ENCODE measurements at regions not wholly inside any gene's neighbourhood (a gene's known extent, or its start where the extent isn't known, plus 50 kb on each side); places are given as distances from the start of the nearest gene placed in this dataset.

DNA sequence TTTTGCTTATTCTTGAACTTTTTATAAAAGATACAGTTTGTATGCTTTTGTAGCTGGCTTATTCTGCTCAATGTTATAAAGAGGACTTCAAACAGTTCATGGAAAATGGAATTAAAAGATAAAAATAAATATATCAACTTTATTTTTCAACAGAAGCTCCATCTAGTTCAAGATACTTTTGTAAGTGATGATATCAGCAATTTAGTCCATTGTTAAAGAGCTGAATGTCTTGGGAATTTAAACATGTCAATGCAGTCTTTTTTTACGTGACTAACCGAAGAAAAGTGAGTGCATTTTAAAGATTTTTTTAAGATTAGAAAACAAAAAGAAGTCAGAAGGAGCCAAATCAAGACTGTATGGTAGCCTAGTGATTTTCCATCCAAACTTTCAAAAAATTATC lies 85.4 kb upstream of the CHST9 start:
- Mint-ChIP-seq H3K4me3 (no peak overlapping the region), H3K4me1 (no peaks in the 10 kb centered on the region), H3K36me3 (no peaks in the 10 kb centered on the region), H3K27ac (no peak overlapping the region), H3K27me3 (no peaks in the 10 kb centered on the region), H3K9me3 (peaks cover 8 to 25% (median 13%) of the 10 kb centered on the region in 5 donors)
- H3K27ac ChIP-seq (ENCODE audit: low read depth, low read length), result no peak overlapping the region
- no peak for DNase-seq
- H3K4me3 ChIP-seq (ENCODE audit: low read length), result no peak overlapping the region
- no peaks in the 10 kb centered on the region for H3K4me1 ChIP-seq (ENCODE audit: insufficient read depth, low read length)
- H3K27me3 ChIP-seq (ENCODE audit: insufficient read depth, low read length, poor library complexity, severe bottlenecking), result no peaks in the 10 kb centered on the region
- POLR2A ChIA-PET, result no interaction called here
- H3K9me3 ChIP-seq (ENCODE audit: low read length), result no peaks in the 10 kb centered on the region
- CTCF ChIA-PET, result no interaction called here
- H3K36me3 ChIP-seq (ENCODE audit: insufficient read depth, low read length), result no peaks in the 10 kb centered on the region

DNA sequence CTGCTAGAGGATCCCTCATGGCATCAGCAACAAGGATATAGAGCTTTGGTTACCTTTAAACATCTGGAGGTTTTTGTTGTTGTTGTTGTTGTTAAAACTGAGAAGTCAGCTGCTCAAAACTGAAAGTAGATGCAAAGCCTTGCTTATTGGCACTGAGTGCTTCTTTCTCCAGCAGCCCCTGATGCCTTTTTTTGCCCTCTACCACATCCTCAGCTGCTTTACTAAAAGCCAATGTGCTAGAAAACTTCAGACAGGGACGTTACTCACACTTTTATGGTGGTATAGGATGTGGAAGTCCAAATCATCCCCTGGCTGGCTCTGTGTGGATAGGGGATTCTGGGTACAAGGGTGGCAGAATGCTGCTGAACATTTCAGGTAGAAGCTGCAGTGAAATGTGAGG lies 78.3 kb upstream of the CHST9 start:
- ChIA-PET POLR2A (no interaction called here), CTCF (no interaction called here)
- no peak for DNase-seq
- no peaks in the 10 kb centered on the region for H3K27me3 ChIP-seq (ENCODE audit: insufficient read depth, low read length, poor library complexity, severe bottlenecking)
- Mint-ChIP-seq H3K4me1 (no peaks in the 10 kb centered on the region), H3K36me3 (no peaks in the 10 kb centered on the region), H3K4me3 (no peak overlapping the region), H3K27ac (no peak overlapping the region), H3K27me3 (no peaks in the 10 kb centered on the region), H3K9me3 (peaks cover 6 to 35% (median 18%) of the 10 kb centered on the region in 5 donors)
- no peaks in the 10 kb centered on the region for H3K9me3 ChIP-seq (ENCODE audit: low read length)
- H3K4me3 ChIP-seq (ENCODE audit: low read length), result no peak overlapping the region
- H3K4me1 ChIP-seq (ENCODE audit: insufficient read depth, low read length), result no peaks in the 10 kb centered on the region
- no peaks in the 10 kb centered on the region for H3K36me3 ChIP-seq (ENCODE audit: insufficient read depth, low read length)
- no peak overlapping the region for H3K27ac ChIP-seq (ENCODE audit: low read depth, low read length)

DNA sequence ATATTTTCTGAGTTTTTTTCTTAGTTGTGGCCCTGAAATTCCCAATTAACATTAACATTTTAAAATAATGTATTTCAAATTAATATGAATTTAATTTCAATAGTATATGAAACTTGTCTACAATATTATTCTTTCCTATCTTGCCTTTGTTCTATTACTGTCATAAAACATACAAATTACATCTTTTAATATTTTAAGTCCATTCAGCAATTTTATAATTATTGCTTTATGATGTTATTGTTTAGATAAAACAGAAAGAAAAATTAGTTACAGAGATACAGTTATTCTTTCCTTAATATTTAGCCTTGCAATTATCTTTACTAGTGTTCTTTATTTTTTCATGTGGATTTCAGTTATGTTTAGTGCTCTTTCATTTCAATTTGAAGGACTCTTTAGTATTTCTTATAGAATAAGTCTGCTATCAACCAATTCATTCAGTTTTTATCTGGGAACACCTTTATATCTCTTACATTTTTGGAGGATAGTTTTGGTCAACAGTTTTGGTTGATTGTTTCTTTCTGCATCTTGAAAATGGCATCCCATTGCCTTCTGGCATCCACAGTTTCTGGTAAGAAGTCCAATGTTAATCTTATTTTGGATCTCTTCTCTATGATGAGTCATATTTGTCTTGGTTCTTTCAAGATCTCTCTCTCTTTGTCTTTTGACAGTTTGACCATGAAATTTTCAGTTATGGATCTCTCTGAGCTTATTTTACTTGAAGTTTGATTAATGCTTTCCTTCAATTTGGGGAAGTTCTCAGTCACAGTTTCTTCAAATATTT lies 76.9 kb upstream of the CHST9 start:
- H3K4me3 ChIP-seq (ENCODE audit: low read length), result no peak overlapping the region
- DNase-seq, result no peak
- no peaks in the 10 kb centered on the region for H3K36me3 ChIP-seq (ENCODE audit: insufficient read depth, low read length)
- Mint-ChIP-seq H3K9me3 (peaks cover 0 to 30% (median 10%) of the 10 kb centered on the region in 5 donors), H3K27me3 (no peaks in the 10 kb centered on the region), H3K27ac (no peak overlapping the region), H3K36me3 (no peaks in the 10 kb centered on the region), H3K4me3 (no peak overlapping the region), H3K4me1 (no peaks in the 10 kb centered on the region)
- ChIA-PET POLR2A (no interaction called here), CTCF (no interaction called here)
- no peaks in the 10 kb centered on the region for H3K27me3 ChIP-seq (ENCODE audit: insufficient read depth, low read length, poor library complexity, severe bottlenecking)
- no peak overlapping the region for H3K27ac ChIP-seq (ENCODE audit: low read depth, low read length)
- H3K4me1 ChIP-seq (ENCODE audit: insufficient read depth, low read length), result no peaks in the 10 kb centered on the region
- H3K9me3 ChIP-seq (ENCODE audit: low read length), result no peaks in the 10 kb centered on the region

DNA sequence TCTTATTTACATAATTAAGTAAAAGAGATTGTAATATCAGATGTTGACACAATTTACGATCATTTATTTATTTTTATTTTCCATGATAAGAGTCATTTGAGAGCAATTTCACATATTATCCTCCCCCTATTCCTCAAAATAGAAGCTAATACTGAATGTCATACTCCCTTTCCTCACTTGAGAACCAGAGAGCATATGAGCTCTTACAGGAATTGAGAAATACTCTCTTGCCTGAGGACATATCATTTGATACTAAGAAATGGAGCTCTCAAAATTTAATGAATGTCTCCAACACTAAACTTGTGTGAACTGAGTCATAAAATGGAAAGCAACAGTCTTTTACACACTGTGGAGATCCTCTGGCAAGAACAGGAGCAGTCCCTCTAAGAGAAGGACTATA lies 68.5 kb upstream of the CHST9 start:
- Mint-ChIP-seq H3K4me3 (no peak overlapping the region), H3K27ac (no peak overlapping the region), H3K36me3 (no peaks in the 10 kb centered on the region), H3K27me3 (no peaks in the 10 kb centered on the region), H3K9me3 (peaks cover 9 to 22% (median 13%) of the 10 kb centered on the region in 5 donors), H3K4me1 (no peaks in the 10 kb centered on the region)
- ChIA-PET POLR2A (no interaction called here), CTCF (no interaction called here)
- H3K27ac ChIP-seq (ENCODE audit: low read depth, low read length), result no peak overlapping the region
- no peaks in the 10 kb centered on the region for H3K36me3 ChIP-seq (ENCODE audit: insufficient read depth, low read length)
- no peak for DNase-seq
- no peaks in the 10 kb centered on the region for H3K27me3 ChIP-seq (ENCODE audit: insufficient read depth, low read length, poor library complexity, severe bottlenecking)
- no peak overlapping the region for H3K4me3 ChIP-seq (ENCODE audit: low read length)
- no peaks in the 10 kb centered on the region for H3K4me1 ChIP-seq (ENCODE audit: insufficient read depth, low read length)
- H3K9me3 ChIP-seq (ENCODE audit: low read length), result no peaks in the 10 kb centered on the region

DNA sequence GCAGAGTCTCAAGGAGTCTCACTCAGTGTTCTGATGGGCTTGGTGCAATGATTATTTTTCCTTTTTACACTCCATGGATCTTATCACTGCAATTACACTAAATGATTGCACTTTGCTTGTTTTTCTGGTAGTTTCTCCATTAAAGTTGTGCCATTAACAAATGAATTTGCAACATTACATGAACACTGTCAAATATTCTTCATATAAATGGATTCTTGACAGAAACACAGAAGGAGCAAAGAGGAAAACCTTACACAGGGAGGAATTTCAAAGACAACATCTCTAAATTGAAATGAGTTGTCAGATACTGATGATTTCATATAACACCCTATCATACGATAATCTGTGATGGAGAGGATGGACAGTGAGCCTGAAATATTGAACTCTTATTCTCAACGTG lies 65.4 kb upstream of the CHST9 start:
- POLR2A ChIA-PET, result no interaction called here
- H3K9me3 ChIP-seq (ENCODE audit: low read length), result no peaks in the 10 kb centered on the region
- H3K4me1 Mint-ChIP-seq, result no peaks in the 10 kb centered on the region
- H3K27me3 Mint-ChIP-seq, result no peaks in the 10 kb centered on the region
- no peak overlapping the region for H3K27ac ChIP-seq (ENCODE audit: low read depth, low read length)
- H3K9me3 Mint-ChIP-seq, result peaks cover 9 to 24% (median 14%) of the 10 kb centered on the region in 5 donors
- no peak overlapping the region for H3K27ac Mint-ChIP-seq
- no peak for DNase-seq
- no peaks in the 10 kb centered on the region for H3K36me3 Mint-ChIP-seq
- no peaks in the 10 kb centered on the region for H3K36me3 ChIP-seq (ENCODE audit: insufficient read depth, low read length)
- no peaks in the 10 kb centered on the region for H3K4me1 ChIP-seq (ENCODE audit: insufficient read depth, low read length)
- no peak overlapping the region for H3K4me3 Mint-ChIP-seq
- CTCF ChIA-PET, result no interaction called here
- H3K27me3 ChIP-seq (ENCODE audit: insufficient read depth, low read length, poor library complexity, severe bottlenecking), result no peaks in the 10 kb centered on the region
- H3K4me3 ChIP-seq (ENCODE audit: low read length), result no peak overlapping the region

DNA sequence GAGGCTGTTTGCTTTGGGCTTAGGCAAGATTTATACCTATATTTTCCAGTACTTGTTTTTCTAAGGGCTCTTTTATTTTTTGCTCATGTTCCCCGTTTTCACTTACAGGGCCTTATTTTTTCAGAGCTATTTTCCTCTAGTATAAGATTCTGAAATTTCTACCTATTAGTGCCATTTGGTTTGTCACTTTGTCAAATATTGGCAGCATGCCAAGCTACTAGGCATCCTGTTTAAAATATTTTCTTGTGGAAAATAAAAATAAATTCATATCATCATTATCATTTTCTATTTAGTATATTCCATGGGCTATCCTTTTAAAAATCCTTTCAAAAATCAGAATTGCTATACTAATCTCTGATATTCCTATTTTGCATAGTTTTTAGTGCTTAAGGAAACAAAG lies 64.8 kb upstream of the CHST9 start:
- ChIA-PET POLR2A (no interaction called here), CTCF (no interaction called here)
- no peaks in the 10 kb centered on the region for H3K4me1 Mint-ChIP-seq
- H3K27me3 ChIP-seq (ENCODE audit: insufficient read depth, low read length, poor library complexity, severe bottlenecking), result no peaks in the 10 kb centered on the region
- no peaks in the 10 kb centered on the region for H3K4me1 ChIP-seq (ENCODE audit: insufficient read depth, low read length)
- H3K27me3 Mint-ChIP-seq, result no peaks in the 10 kb centered on the region
- H3K9me3 ChIP-seq (ENCODE audit: low read length), result no peaks in the 10 kb centered on the region
- peaks cover 9 to 24% (median 14%) of the 10 kb centered on the region in 5 donors for H3K9me3 Mint-ChIP-seq
- no peak overlapping the region for H3K4me3 ChIP-seq (ENCODE audit: low read length)
- no peak overlapping the region for H3K4me3 Mint-ChIP-seq
- no peak overlapping the region for H3K27ac Mint-ChIP-seq
- H3K36me3 Mint-ChIP-seq, result no peaks in the 10 kb centered on the region
- H3K27ac ChIP-seq (ENCODE audit: low read depth, low read length), result no peak overlapping the region
- no peak for DNase-seq
- no peaks in the 10 kb centered on the region for H3K36me3 ChIP-seq (ENCODE audit: insufficient read depth, low read length)

DNA sequence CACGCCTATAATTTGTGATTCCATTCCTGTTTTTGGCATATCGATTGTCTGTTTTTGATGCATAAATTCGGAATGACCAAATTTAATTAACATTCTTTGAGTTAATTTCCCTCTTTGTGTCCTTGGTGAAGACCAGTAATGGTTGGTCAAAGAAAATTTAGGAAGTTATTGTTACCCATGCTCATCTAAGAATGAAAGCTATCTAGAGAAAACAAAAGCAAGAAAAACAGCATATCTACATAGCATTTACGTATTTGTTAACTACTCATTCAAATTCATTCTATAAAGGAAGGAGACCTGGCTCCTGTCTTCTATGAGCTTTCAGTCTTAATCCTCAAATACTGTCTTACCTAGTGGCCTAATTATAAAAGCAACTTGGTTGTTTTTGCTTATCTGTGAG lies 59.2 kb upstream of the CHST9 start:
- POLR2A ChIA-PET, result no interaction called here
- CTCF ChIA-PET, result no interaction called here
- Mint-ChIP-seq H3K27me3 (no peaks in the 10 kb centered on the region), H3K9me3 (peaks cover 7 to 18% (median 11%) of the 10 kb centered on the region in 5 donors), H3K4me3 (no peak overlapping the region), H3K36me3 (no peaks in the 10 kb centered on the region), H3K4me1 (no peaks in the 10 kb centered on the region), H3K27ac (no peak overlapping the region)
- no peak overlapping the region for H3K4me3 ChIP-seq (ENCODE audit: low read length)
- no peak for DNase-seq
- no peaks in the 10 kb centered on the region for H3K36me3 ChIP-seq (ENCODE audit: insufficient read depth, low read length)
- no peaks in the 10 kb centered on the region for H3K4me1 ChIP-seq (ENCODE audit: insufficient read depth, low read length)
- H3K27me3 ChIP-seq (ENCODE audit: insufficient read depth, low read length, poor library complexity, severe bottlenecking), result no peaks in the 10 kb centered on the region
- H3K27ac ChIP-seq (ENCODE audit: low read depth, low read length), result no peak overlapping the region
- H3K9me3 ChIP-seq (ENCODE audit: low read length), result no peaks in the 10 kb centered on the region

DNA sequence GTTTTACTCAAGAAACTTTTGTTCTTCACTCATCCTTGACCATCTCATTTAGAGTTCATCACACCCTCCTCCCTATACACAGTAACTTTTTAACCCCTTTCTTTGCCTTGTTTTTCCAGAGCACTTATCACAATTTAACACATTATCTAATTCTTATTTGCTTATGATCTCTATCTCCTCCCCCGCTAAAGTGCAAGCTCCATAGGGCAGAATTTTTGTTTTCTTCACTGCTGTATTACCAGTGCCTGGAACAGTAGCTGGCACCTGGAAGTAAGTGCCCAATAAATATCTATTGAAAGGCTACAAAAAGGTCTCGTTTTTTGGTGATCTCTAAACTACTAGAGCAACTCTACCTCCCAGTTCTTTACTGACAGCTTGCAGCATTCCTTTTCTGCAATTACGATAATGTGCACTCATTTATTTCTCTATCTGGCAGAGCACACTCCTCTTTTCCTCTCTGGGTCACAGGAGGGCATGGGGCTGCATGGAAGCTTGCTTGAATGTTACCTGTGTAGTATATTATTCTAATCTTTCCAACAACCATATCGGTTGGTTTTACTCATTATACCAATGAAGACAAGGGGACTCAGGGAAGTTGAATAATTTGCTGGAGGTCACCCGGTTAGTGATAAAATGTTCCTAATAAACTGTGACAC lies 57.4 kb upstream of the CHST9 start:
- Mint-ChIP-seq H3K4me1 (no peaks in the 10 kb centered on the region), H3K4me3 (no peak overlapping the region), H3K27me3 (no peaks in the 10 kb centered on the region), H3K27ac (no peak overlapping the region), H3K9me3 (peaks cover 3 to 17% (median 11%) of the 10 kb centered on the region in 5 donors), H3K36me3 (no peaks in the 10 kb centered on the region)
- no peaks in the 10 kb centered on the region for H3K36me3 ChIP-seq (ENCODE audit: insufficient read depth, low read length)
- no peaks in the 10 kb centered on the region for H3K4me1 ChIP-seq (ENCODE audit: insufficient read depth, low read length)
- no peaks in the 10 kb centered on the region for H3K9me3 ChIP-seq (ENCODE audit: low read length)
- H3K27me3 ChIP-seq (ENCODE audit: insufficient read depth, low read length, poor library complexity, severe bottlenecking), result no peaks in the 10 kb centered on the region
- no peak overlapping the region for H3K27ac ChIP-seq (ENCODE audit: low read depth, low read length)
- no peak overlapping the region for H3K4me3 ChIP-seq (ENCODE audit: low read length)
- no peak for DNase-seq
- ChIA-PET CTCF (interaction anchor here (0.8 kb wide), 1 partner anchor 14 kb away, joined by 3 read pairs; no protein-coding TSS in a partner anchor), POLR2A (no interaction called here)

Data from CD8-positive, alpha-beta memory T cell (primary cell).